HUDEP-2 (cell line): ENCODE measurements at regions not wholly inside any gene's neighbourhood (a gene's known extent, or its start where the extent isn't known, plus 50 kb on each side); places are given as distances from the start of the nearest gene placed in this dataset.

Experiments
- DNase-seq, 76 experiments: peaks; one replicate each; lab custom pipeline; 2025; ENCODE audit not compliant: unreplicated experiment in 76 of 76; lab: John Stamatoyannopoulos, UW

GRCh38 chrX:39874202-39874816 is 223.4 kb downstream of the BCOR start:
- DNase-seq: no peak

- no peak for DNase-seq
Measured at GRCh38 chrX:39875834-39876628, 221.7 kb downstream of the BCOR start.

- no peak for DNase-seq
Measured at GRCh38 chrX:39877905-39878304, 219.9 kb downstream of the BCOR start.

DNA sequence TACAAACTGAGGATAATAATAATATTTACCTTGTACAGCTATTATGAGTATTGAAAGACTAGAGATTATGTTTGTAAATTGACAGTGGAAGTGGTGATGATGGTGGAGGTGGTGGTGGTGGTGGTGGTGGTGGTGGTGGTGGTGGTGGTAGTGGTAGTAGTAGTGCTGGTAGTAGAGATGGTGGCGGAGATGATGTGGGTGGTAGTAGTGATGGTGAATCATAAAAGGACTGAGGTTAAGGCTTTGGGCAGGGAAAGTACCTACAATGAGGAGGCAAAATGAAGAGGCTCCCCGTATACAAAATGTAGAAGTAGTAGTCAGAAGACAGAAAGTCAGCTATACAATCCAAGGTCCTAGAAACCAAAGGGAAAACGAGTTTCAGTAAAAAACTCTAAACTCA is 214.1 kb downstream of the BCOR start:
- DNase-seq: no peak

DNA sequence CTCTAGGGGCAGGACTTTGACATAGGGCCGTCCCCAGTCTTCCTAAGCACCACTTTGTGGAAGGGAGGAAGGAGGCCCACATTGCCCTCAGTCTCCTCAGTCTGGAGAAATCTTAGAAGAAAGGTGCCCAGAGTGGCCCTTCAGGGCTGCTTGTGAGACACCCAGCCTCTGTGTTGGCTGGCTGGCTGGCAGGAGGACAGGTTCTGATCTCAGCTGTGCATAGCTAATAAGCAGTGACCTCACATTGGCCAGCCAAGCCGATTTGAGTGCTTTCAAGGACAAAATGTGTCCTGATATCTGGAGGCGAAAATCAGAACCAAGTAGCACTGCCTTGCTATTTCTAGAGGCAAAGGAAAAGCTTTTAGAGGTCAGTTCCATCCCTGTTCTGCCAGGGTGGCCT is 211.5 kb downstream of the BCOR start:
- no peak for DNase-seq

GRCh38 chrX:39888730-39889129 is 209.0 kb downstream of the BCOR start:
- DNase-seq: no peak

- DNase-seq: no peak
Measured at GRCh38 chrX:39889704-39890103, 208.1 kb downstream of the BCOR start.

GRCh38 chrX:39890807-39891206 is 207.0 kb downstream of the BCOR start:
- no peak for DNase-seq

- no peak for DNase-seq
Measured at GRCh38 chrX:39891781-39892180, 206.0 kb downstream of the BCOR start.

DNA sequence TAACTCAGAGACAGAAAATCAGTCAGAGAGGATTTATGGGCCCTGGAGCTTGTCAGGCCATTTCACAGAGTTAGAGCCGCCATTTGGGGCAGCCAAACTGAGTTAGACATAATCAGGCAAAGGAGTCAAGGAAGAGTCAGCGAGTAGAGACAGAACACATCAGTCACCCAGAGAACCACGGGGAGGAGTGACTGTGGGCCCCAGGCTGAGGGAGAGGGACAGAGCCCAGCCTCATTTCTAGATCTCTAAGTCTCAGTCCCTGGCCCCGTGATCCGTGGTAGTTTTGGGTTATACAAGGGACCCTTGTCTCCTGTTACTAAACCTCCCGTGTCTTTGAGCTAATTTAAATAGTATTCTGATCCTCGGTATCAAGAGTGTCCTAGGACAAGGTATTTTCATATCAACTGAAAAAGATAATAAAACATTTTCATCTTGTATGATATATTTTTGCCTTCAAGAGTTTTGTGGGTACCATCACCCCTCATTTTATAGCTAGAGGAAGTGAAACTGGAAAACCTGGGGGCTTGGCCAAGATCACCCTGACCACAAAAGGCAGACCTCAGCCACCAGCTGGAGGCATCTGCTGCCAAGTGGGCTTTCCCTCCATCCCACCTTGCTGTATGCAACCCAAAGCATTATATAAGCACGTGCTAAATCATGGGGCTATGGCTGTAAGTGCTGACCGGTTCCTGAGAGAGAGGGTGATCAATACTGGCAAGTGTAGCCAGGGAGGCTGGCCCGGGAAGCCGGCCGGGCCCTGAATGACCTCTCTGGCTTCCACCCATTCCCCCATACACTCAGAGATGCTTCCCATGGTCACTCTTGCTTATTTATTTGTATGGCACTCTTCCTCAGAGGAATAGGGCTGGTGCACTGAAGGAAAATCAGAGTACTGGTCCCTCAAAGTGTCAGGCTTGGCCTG is 204.1 kb downstream of the BCOR start:
- DNase-seq: no peak

GRCh38 chrX:39894683-39895082 is 203.1 kb downstream of the BCOR start:
- no peak for DNase-seq

- DNase-seq: no peak
Measured at GRCh38 chrX:39895218-39896110, 202.3 kb downstream of the BCOR start.

DNA sequence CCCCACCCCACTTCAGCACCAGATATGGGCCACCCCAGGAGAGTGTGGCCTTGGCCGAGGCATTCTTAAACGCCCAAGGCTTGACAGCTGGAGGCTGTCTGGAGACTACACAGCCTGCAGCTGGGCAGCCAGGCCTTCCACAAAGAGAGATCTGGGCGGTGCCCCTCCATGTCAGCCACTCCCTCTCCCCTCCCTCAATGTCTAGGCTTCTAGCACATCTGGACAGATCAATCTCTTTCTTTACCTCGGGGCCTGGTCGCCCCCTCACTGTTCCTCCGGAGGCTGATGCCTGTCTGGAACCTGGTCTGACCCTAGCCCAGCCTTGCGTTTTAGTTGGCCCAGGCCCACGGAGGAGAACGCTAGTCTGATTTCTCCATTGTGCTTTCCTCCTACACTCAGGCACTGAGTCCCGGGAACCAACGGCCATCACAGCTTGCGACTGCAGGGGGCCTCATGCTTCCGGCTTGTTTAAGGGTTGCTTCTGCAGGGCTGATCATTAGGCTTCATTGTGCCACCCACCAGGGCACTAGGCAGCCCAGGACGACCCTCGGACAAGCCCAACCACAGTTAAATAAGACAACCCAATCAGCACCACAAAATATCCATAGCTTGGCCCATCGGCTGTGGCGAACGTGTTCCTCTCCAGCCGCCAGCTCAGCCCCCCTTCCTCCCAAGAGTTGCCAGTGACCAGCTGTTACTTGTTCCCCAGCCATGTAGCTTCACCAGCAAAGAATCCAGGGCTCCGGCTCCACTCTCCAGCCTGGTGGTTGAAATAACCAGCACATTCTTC is 200.6 kb downstream of the BCOR start:
- no peak for DNase-seq

DNA sequence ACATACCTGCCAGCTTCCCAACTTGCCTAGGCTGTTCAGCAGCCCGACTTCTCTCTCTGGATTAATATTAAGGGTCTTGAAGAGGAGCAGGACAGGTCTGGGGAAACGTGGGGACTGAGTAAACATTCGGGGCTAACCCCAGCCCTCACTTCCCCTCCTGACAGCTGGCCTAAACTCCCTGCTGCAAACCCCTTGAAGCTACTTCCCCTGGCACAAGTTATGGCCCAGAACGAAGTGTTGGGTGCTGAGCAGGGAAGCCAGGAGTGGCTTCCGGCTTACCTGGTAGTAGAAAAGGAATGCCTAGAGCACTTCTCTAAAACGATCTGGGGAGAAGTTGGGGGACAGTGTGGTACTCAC is 200.0 kb downstream of the BCOR start:
- no peak for DNase-seq

DNA sequence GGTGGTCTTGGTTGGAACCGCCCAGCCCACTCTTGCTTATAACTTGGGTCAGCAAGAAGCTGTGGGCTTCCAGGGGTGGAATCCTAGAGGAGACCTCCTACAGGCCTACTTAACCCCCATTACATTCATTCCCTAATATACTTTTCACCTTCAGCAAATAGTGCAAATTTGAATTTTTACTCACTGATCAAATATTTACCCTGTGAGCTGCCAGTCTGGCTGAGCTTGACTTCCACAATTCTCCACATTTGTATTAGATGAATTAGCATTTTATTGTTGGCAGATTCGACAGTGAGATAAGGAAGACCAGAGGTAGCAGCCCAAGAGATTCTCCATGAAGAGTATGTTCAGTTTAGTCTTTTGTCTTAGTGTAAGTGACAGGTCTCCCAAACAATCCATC is 199.6 kb downstream of the BCOR start:
- no peak for DNase-seq

GRCh38 chrX:39899059-39899458 is 198.7 kb downstream of the BCOR start:
- DNase-seq: no peak

DNA sequence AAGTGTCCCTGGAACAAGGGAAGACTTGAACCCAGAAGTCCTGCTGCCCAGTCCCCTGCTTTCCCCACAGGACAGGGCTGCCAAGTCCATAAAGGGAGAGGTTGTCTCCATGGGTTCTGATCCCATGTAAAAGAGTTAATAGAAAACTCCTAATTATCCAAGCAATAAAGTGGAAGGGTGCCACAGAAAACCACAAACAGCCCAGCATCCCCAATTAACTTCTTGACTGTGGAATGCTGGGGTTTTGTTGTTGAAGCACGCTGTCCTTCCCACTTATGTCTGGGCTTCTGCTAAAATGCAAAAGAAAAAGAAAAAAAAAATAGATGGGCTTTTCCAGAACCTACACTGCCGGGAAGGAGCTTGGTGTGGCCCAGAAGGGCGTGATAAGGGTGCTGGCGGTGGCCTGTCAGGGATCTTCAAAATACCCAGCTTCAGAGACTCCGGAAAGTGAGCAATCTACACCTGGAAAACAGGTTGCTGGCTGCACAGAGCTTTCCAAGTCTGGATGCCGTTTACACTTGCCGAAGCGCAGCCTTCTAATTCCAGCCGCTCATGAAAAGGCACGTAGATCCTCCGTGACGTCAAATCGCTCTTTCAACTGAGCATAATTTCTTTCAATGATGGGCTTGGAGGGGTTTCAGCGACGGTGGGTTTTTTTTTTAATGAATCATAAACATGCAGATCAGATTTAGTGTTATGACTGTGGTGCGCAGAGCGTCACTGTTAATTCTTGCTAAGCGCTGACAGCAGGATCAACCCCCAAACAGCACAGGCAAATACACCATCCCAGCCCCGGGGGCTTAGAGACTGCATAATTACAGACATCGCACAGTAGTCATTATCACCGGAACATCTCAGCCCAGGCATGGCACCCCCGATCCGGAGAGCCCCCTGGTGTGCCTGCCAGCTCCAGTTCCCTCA is 197.6 kb downstream of the BCOR start:
- DNase-seq: no peak

DNA sequence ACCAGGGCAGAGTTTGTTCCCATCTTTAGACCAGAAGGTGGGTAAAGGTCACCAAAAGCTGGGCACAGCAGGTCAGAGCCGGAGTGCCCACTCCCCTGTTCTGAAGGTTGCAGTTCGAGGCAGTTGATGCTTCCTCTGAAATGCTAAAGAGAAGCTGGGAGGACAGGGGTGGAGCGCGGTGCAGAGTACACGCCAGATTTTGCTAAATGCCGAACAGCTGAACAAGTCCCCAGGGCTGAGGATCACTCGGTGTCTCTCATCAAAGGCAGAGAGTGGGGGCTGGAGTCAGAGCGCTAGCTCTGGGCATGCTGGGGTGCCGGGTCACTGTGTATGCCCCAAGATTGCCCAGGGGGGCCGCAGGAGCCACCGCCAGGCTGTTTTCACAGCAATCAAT is 197.0 kb downstream of the BCOR start:
- no peak for DNase-seq

- no peak for DNase-seq
Measured at GRCh38 chrX:39903343-39903742, 194.4 kb downstream of the BCOR start.
